ENCODE measurements at regions not wholly inside any gene's neighbourhood (a gene's known extent, or its start where the extent isn't known, plus 50 kb on each side); places are given as distances from the start of the nearest gene placed in this dataset.

GRCh38 chr18:75970212-75970611, 524.8 kb downstream of the ZNF516 start:
- TF ChIP-seq CTCF (IDR thresholded peaks at IDR 0.05): no peak
- no peak for TF ChIP-seq POLR2A (IDR thresholded peaks at IDR 0.05)
